PC-3 (cell line): ENCODE measurements at regions not wholly inside any gene's neighbourhood (a gene's known extent, or its start where the extent isn't known, plus 50 kb on each side); places are given as distances from the start of the nearest gene placed in this dataset.

Experiments
- CTCF ChIP-seq: fragments of 300-600 bp; sonication (generic); conservative IDR thresholded peaks from 2 replicates; pipeline ENCODE4 v1.5.1; 2017; ENCODE audit warnings: antibody characterized with exemption, low read depth, mild to moderate bottlenecking, low read length
- EZH2 ChIP-seq: fragments of 300-600 bp; sonication (generic); IDR thresholded peaks from one replicate; pipeline ENCODE4 v1.6.1; 2017; ENCODE audit warnings: antibody characterized with exemption, mild to moderate bottlenecking, low read length; ENCODE audit not compliant: unreplicated experiment

GRCh38 chr21:34217263-34217662 lies 143.9 kb downstream of the MRPS6 start:
- TF ChIP-seq CTCF, result no peak
- no peak for TF ChIP-seq EZH2
